B cell (primary cell): ENCODE measurements at regions not wholly inside any gene's neighbourhood (a gene's known extent, or its start where the extent isn't known, plus 50 kb on each side); places are given as distances from the start of the nearest gene placed in this dataset.

Experiments
- ATAC-seq: fragments of 200-7000 bp; cut with Tn5 transposase; one replicate; pipeline ENCODE4 v1.10.0; 2021; ENCODE audit warnings: low read depth, mild to moderate bottlenecking, moderate number of reproducible peaks, moderate library complexity
- CTCF ChIA-PET: fragments of 350-600 bp; sonication (Branson Sonifier 250); formaldehyde crosslinking; loops from one replicate; lab custom pipeline; 2021; ENCODE audit warnings: antibody characterized with exemption, inconsistent platforms; lab: Charles Lee
- POLR2A ChIA-PET: fragments of 350-600 bp; sonication (Branson Sonifier 250); formaldehyde crosslinking; loops from one replicate; lab custom pipeline; 2021; ENCODE audit warnings: antibody characterized with exemption; lab: Charles Lee
- DNase-seq: peaks from one replicate; pipeline ENCODE4 v3.0.0; 2013
- H2AFZ ChIP-seq: 2 replicates; pipeline ENCODE4 v1.6.1; 2012; ENCODE audit warnings: mild to moderate bottlenecking, low read depth, low read length; ENCODE audit not compliant: insufficient read depth, poor library complexity, severe bottlenecking
- H3K27ac ChIP-seq, 2 donors: 1 replicate in 1 of 2; 2 replicates in 1 of 2; pipeline ENCODE4 v1.5.1; 2012 to 2013; ENCODE audit warnings: low read length in 2 of 2, mild to moderate bottlenecking in 2 of 2, moderate library complexity in 1 of 2
- H3K27me3 ChIP-seq, 4 experiments: fragments of 200-600 bp in 1 of 4; sonication (generic) in 1 of 4; replicated peaks in 1 of 4; 1 replicate in 2 of 4; 2 replicates in 2 of 4; pipeline versions ENCODE4 v1.6.1 to v1.7.0; 2013 to 2016; ENCODE audit warnings: low read length in 3 of 4, mild to moderate bottlenecking in 2 of 4, mixed read lengths in 1 of 4, moderate library complexity in 1 of 4; ENCODE audit not compliant: insufficient read depth in 4 of 4, control insufficient read depth in 3 of 4; ENCODE audit errors: control extremely low read depth in 1 of 4
- H3K36me3 ChIP-seq, 2 experiments: replicated peaks in 1 of 2; 1 replicate in 1 of 2; 2 replicates in 1 of 2; pipeline versions ENCODE4 v1.6.1 to v1.7.1; 2013; ENCODE audit warnings: low read length in 1 of 2; ENCODE audit not compliant: insufficient read depth in 2 of 2, control insufficient read depth in 1 of 2; ENCODE audit errors: control extremely low read depth in 1 of 2, extremely low read depth in 1 of 2
- H3K4me1 ChIP-seq, 2 donors: fragments of 200-600 bp in 1 of 2; sonication (generic) in 1 of 2; 1 replicate in 1 of 2; 2 replicates in 1 of 2; pipeline versions ENCODE4 v1.5.1 to v1.6.1; 2013 to 2017; ENCODE audit warnings: low read length in 2 of 2; ENCODE audit not compliant: control insufficient read depth in 2 of 2, insufficient read depth in 2 of 2
- H3K4me2 ChIP-seq: replicated peaks from 2 replicates; pipeline ENCODE3; 2012; ENCODE audit warnings: mild to moderate bottlenecking, low read depth, low read length; ENCODE audit not compliant: poor library complexity, severe bottlenecking
- H3K4me3 ChIP-seq, 5 experiments: fragments of 200-600 bp in 1 of 5; sonication (generic) in 1 of 5; 1 replicate in 3 of 5; 2 replicates in 2 of 5; pipeline versions ENCODE4 v1.5.1 to v1.7.0; 2011 to 2016; ENCODE audit warnings: low read length in 4 of 5, mild to moderate bottlenecking in 4 of 5, low read depth in 2 of 5, control low read depth in 1 of 5, moderate library complexity in 1 of 5; ENCODE audit not compliant: insufficient read depth in 1 of 5; ENCODE audit errors: control extremely low read depth in 1 of 5, extremely low read depth in 1 of 5
- H3K79me2 ChIP-seq: fragments of 200-600 bp; sonication (generic); one replicate; pipeline ENCODE4 v1.6.0; 2016; ENCODE audit warnings: low read length; ENCODE audit not compliant: control insufficient read depth, insufficient read depth
- H3K9ac ChIP-seq: fragments of 200-600 bp; sonication (generic); 2 replicates; pipeline ENCODE4 v1.6.1; 2017; ENCODE audit warnings: mild to moderate bottlenecking, low read length, moderate library complexity
- H3K9me3 ChIP-seq, 3 donors: one replicate each; pipeline versions ENCODE4 v1.6.1 to v1.7.1; 2013; ENCODE audit warnings: low read length in 2 of 3; ENCODE audit not compliant: control insufficient read depth in 2 of 3, insufficient read depth in 1 of 3; ENCODE audit errors: control extremely low read depth in 1 of 3
- H4K20me1 ChIP-seq: 2 replicates; pipeline ENCODE4 v1.6.0; 2012; ENCODE audit warnings: mild to moderate bottlenecking, low read length; ENCODE audit not compliant: insufficient read depth, control insufficient read depth, poor library complexity, severe bottlenecking
- H3K27ac Mint-ChIP-seq: one replicate; pipeline ENCODE4 v1.8.0; 2021; ENCODE audit warnings: mixed read lengths
- H3K27me3 Mint-ChIP-seq: one replicate; pipeline ENCODE4 v1.8.0; 2021; ENCODE audit warnings: mixed read lengths
- H3K4me1 Mint-ChIP-seq: one replicate; pipeline ENCODE4 v1.8.0; 2021; ENCODE audit warnings: mixed read lengths
- H3K4me3 Mint-ChIP-seq: one replicate; pipeline ENCODE4 v1.8.0; 2021; ENCODE audit warnings: mixed read lengths
- H3K9me3 Mint-ChIP-seq: one replicate; pipeline ENCODE4 v1.8.0; 2022; ENCODE audit warnings: mixed read lengths; ENCODE audit not compliant: insufficient read depth
- CTCF ChIP-seq: fragments of 200-600 bp; IDR thresholded peaks from one replicate; pipeline ENCODE4 v1.8.0; 2022; ENCODE audit warnings: antibody characterized with exemption, mild to moderate bottlenecking
- EZH2 ChIP-seq: IDR thresholded peaks from 2 replicates; pipeline ENCODE4 v1.6.1; 2012; ENCODE audit warnings: borderline replicate concordance, low read depth, mild to moderate bottlenecking, moderate library complexity, low read length; ENCODE audit not compliant: insufficient read depth, poor library complexity, severe bottlenecking
- WGBS: methylation state at CpG from one replicate; pipeline ENCODE4 v1.1.5; 2013; ENCODE audit warnings: missing lambda C conversion rate; ENCODE audit not compliant: insufficient coverage; 5-methylcytosine and 5-hydroxymethylcytosine counted together
- intact Hi-C: fragments of 100-400 bp; cut with micrococcal nuclease; formaldehyde crosslinking; loops from one replicate; pipeline ENCODE4 v1.10.0; 2022

- peaks cover 7 to 9% of the 10 kb centered on the region in 2 donors for H3K4me1 ChIP-seq
- no peak overlapping the region for H3K27ac ChIP-seq
- ATAC-seq (peak; percentile 10), DNase-seq (no peak)
- H3K27me3 Mint-ChIP-seq: no peaks in the 10 kb centered on the region
- no peaks in the 10 kb centered on the region for H3K36me3 ChIP-seq
- TF ChIP-seq EZH2 (no peak), CTCF (no peak)
- no peak overlapping the region for H3K4me2 ChIP-seq
- no peaks in the 10 kb centered on the region for H3K27me3 ChIP-seq
- H3K9me3 Mint-ChIP-seq: no peaks in the 10 kb centered on the region
- no peak overlapping the region for H3K9ac ChIP-seq
- H2AFZ ChIP-seq: no peak overlapping the region
- POLR2A ChIA-PET: no interaction called here
- no peak overlapping the region for H3K27ac Mint-ChIP-seq
- intact Hi-C loops: no loop called here
- H3K4me3 Mint-ChIP-seq: no peak overlapping the region
- H4K20me1 ChIP-seq: no peaks in the 10 kb centered on the region
- peaks cover 13% of the 10 kb centered on the region for H3K4me1 Mint-ChIP-seq
- H3K4me3 ChIP-seq: no peak overlapping the region
- no peaks in the 10 kb centered on the region for H3K79me2 ChIP-seq
- CTCF ChIA-PET: no interaction called here
- no peaks in the 10 kb centered on the region for H3K9me3 ChIP-seq
- 72% methylated on average over 3 of the region's 5 CpGs for WGBS
Observed at GRCh38 chr5:96256795-96257470, 176.1 kb downstream of the PCSK1 start.

GRCh38 chr5:96254980-96255691 lies 177.9 kb downstream of the PCSK1 start:
- Histone ChIP-seq H3K27me3 (no peaks in the 10 kb centered on the region), H3K27ac (no peak overlapping the region), H3K9me3 (no peaks in the 10 kb centered on the region), H3K9ac (no peak overlapping the region), H2AFZ (no peak overlapping the region), H3K79me2 (no peaks in the 10 kb centered on the region), H3K36me3 (no peaks in the 10 kb centered on the region), H3K4me1 (peaks cover 7 to 9% of the 10 kb centered on the region in 2 donors), H3K4me3 (no peak overlapping the region), H3K4me2 (no peak overlapping the region), H4K20me1 (no peaks in the 10 kb centered on the region)
- ChIA-PET POLR2A (no interaction called here), CTCF (no interaction called here)
- no CpG with 5 or more reads among the region's 5 CpGs for WGBS
- no peaks in the 10 kb centered on the region for H3K9me3 Mint-ChIP-seq
- H3K4me3 Mint-ChIP-seq: no peak overlapping the region
- intact Hi-C loops: no loop called here
- H3K4me1 Mint-ChIP-seq: peaks cover 13% of the 10 kb centered on the region
- no peak for ATAC-seq
- TF ChIP-seq EZH2 (no peak), CTCF (no peak)
- no peak for DNase-seq
- H3K27me3 Mint-ChIP-seq: no peaks in the 10 kb centered on the region
- H3K27ac Mint-ChIP-seq: no peak overlapping the region
